HCT116 (cell line): ENCODE measurements at regions not wholly inside any gene's neighbourhood (a gene's known extent, or its start where the extent isn't known, plus 50 kb on each side); places are given as distances from the start of the nearest gene placed in this dataset.

Experiments used
- ATAC-seq: fragments of 200-7000 bp; cut with Tn5 transposase; 2 replicates; pipeline ENCODE4 v1.9.1; 2020; ENCODE audit warnings: mild to moderate bottlenecking, moderate library complexity
- BruUV-seq: library from RNA; stranded (reverse); fragments of 400-500 nt; replicated peaks from 2 replicates; lab custom pipeline; 2021; lab: Mats Ljungman, UMichigan
- CTCF ChIA-PET: fragments of 300-600 bp; sonication (Branson Sonifier 250); formaldehyde crosslinking; loops from one replicate; lab custom pipeline; 2021; ENCODE audit warnings: antibody characterized with exemption; lab: Charles Lee
- POLR2A ChIA-PET: fragments of 300-600, 350-600 bp; sonication (Branson Sonifier 250); formaldehyde crosslinking; loops from one replicate; lab custom pipeline; 2021; ENCODE audit warnings: antibody characterized with exemption; lab: Charles Lee
- RAD21 ChIA-PET, 2 experiments: fragments of 300-600 bp; sonication (Branson Sonifier 250); formaldehyde crosslinking; loops; one replicate each; lab custom pipeline; 2023; ENCODE audit warnings: low total read pairs in 2 of 2; ENCODE audit not compliant: uncharacterized antibody in 2 of 2, unreplicated experiment in 2 of 2, low non-redundant PET in 1 of 2; lab: Charles Lee
- DNase-seq: peaks from one replicate; pipeline ENCODE4 v3.0.0-alpha.2; 2010; ENCODE audit warnings: low read depth, low spot score
- H2AFZ ChIP-seq: fragments of 200-600 bp; shearing (Covaris generic), sonication (generic); 2 replicates; pipeline ENCODE4 v1.6.1; 2017; ENCODE audit warnings: low read depth, mixed run types, mixed read lengths, antibody characterized with exemption, low read length; ENCODE audit not compliant: poor library complexity, severe bottlenecking
- H3K27ac ChIP-seq: 2 replicates; pipeline ENCODE4 v1.5.1; 2012; ENCODE audit warnings: low read depth, low read length
- H3K27me3 ChIP-seq: fragments of 200-600 bp; sonication (generic); 2 replicates; pipeline ENCODE4 v1.6.1; 2016; ENCODE audit warnings: mixed run types, low read length, mixed read lengths; ENCODE audit not compliant: insufficient read depth
- H3K36me3 ChIP-seq, 2 experiments: fragments of 200-500 bp in 1 of 2; fragments of 200-600 bp in 1 of 2; sonication (Bioruptor generic) in 1 of 2; sonication (generic) in 1 of 2; 2 replicates each; pipeline versions ENCODE4 v1.5.1 to v1.6.1; 2014 to 2016; ENCODE audit warnings: low read length in 2 of 2, inconsistent platforms in 1 of 2, mixed read lengths in 1 of 2, mixed run types in 1 of 2; ENCODE audit not compliant: insufficient read depth in 2 of 2, control insufficient read depth in 1 of 2
- H3K4me1 ChIP-seq, 2 experiments: fragments of 200-600 bp in 1 of 2; sonication (generic) in 1 of 2; 2 replicates each; pipeline versions ENCODE4 v1.5.1 to v1.6.1; 2012 to 2017; ENCODE audit warnings: low read length in 2 of 2, inconsistent platforms in 1 of 2, mild to moderate bottlenecking in 1 of 2, mixed read lengths in 1 of 2, mixed run types in 1 of 2, moderate library complexity in 1 of 2; ENCODE audit not compliant: insufficient read depth in 2 of 2, control insufficient read depth in 1 of 2
- H3K4me2 ChIP-seq: fragments of 200-600 bp; sonication (generic); 2 replicates; pipeline ENCODE4 v1.6.1; 2017; ENCODE audit warnings: mixed run types, low read length, mixed read lengths
- H3K4me3 ChIP-seq, 2 experiments: fragments of 200-600 bp in 1 of 2; sonication (generic) in 1 of 2; replicated peaks in 1 of 2; 2 replicates each; pipeline ENCODE4 v1.5.1; 2011 to 2016; ENCODE audit warnings: low read length in 2 of 2, control low read depth in 1 of 2, low read depth in 1 of 2, mild to moderate bottlenecking in 1 of 2, mixed read lengths in 1 of 2, mixed run types in 1 of 2
- H3K79me2 ChIP-seq: fragments of 200-600 bp; sonication (generic); 2 replicates; pipeline ENCODE4 v1.6.1; 2017; ENCODE audit warnings: mild to moderate bottlenecking, mixed run types, low read length, moderate library complexity, mixed read lengths; ENCODE audit not compliant: insufficient read depth
- H3K9ac ChIP-seq: fragments of 200-600 bp; sonication (generic); 2 replicates; pipeline ENCODE4 v1.6.1; 2016; ENCODE audit warnings: low read length, mixed read lengths
- H3K9me2 ChIP-seq: fragments of 200-600 bp; sonication (generic), shearing (Covaris generic); 2 replicates; pipeline ENCODE4 v1.6.1; 2017; ENCODE audit warnings: mixed run types, mild to moderate bottlenecking, moderate library complexity; ENCODE audit not compliant: insufficient read depth
- H3K9me3 ChIP-seq, 2 experiments: fragments of 200-500 bp in 1 of 2; fragments of 200-600 bp in 1 of 2; sonication (Bioruptor generic) in 1 of 2; sonication (generic) in 1 of 2; 2 replicates each; pipeline ENCODE4 v1.6.1; 2014 to 2017; ENCODE audit warnings: low read length in 2 of 2, mixed read lengths in 2 of 2, inconsistent platforms in 1 of 2, low read depth in 1 of 2, mild to moderate bottlenecking in 1 of 2, mixed run types in 1 of 2, moderate library complexity in 1 of 2; ENCODE audit not compliant: control insufficient read depth in 1 of 2, insufficient read depth in 1 of 2
- H4K20me1 ChIP-seq: fragments of 200-600 bp; sonication (generic), shearing (Covaris generic); 2 replicates; pipeline ENCODE4 v1.6.1; 2017; ENCODE audit warnings: mixed run types, mild to moderate bottlenecking, moderate library complexity; ENCODE audit not compliant: insufficient read depth
- CBX3 ChIP-seq: IDR thresholded peaks from 2 replicates; pipeline ENCODE4 v1.6.1; 2012; ENCODE audit warnings: low read depth
- CEBPB ChIP-seq: IDR thresholded peaks from 2 replicates; pipeline ENCODE4 v1.6.1; 2012; ENCODE audit warnings: low read depth
- EGR1 ChIP-seq: IDR thresholded peaks from 2 replicates; pipeline ENCODE4 v1.6.1; 2012; ENCODE audit warnings: low read depth
- FOSL1 ChIP-seq: IDR thresholded peaks from 2 replicates; pipeline ENCODE4 v1.6.1; 2012; ENCODE audit warnings: low read depth
- JUND ChIP-seq: IDR thresholded peaks from 2 replicates; pipeline ENCODE4 v1.6.1; 2012
- POLR2AphosphoS5 ChIP-seq: IDR thresholded peaks from 2 replicates; pipeline ENCODE4 v1.6.1; 2011; ENCODE audit warnings: mild to moderate bottlenecking, low read depth, low read length, moderate library complexity
- RAD21 ChIP-seq: IDR thresholded peaks from 2 replicates; pipeline ENCODE4 v1.6.1; 2012; ENCODE audit warnings: low read depth, mild to moderate bottlenecking
- SIN3A ChIP-seq: IDR thresholded peaks from 2 replicates; pipeline ENCODE4 v1.6.1; 2012; ENCODE audit warnings: low read depth
- SP1 ChIP-seq: IDR thresholded peaks from 2 replicates; pipeline ENCODE4 v1.6.1; 2012; ENCODE audit warnings: low read depth
- ZFX ChIP-seq: fragments of 450-650 bp; IDR thresholded peaks from 2 replicates; pipeline ENCODE4 v1.6.1; 2017
- ZNF274 ChIP-seq: fragments of 200-500 bp; sonication (Bioruptor generic); IDR thresholded peaks from 2 replicates; pipeline ENCODE4 v1.6.1; 2014; ENCODE audit warnings: mild to moderate bottlenecking, low read depth, low read length, inconsistent platforms
- intact Hi-C: fragments of 100-400 bp; cut with micrococcal nuclease; formaldehyde crosslinking; loops from 2 replicates; pipeline ENCODE4 v1.10.0; 2022
- TF ChIP-seq, protein P1 (sequence below): IDR thresholded peaks from 2 replicates; pipeline ENCODE4 v1.6.1; 2012; ENCODE audit warnings: low read depth
- TF ChIP-seq, protein P2 (sequence below): IDR thresholded peaks from 2 replicates; pipeline ENCODE4 v1.6.1; 2011; ENCODE audit warnings: mild to moderate bottlenecking, low read length, moderate library complexity; ENCODE audit not compliant: insufficient replicate concordance; ENCODE audit errors: extremely low read depth

DNA sequence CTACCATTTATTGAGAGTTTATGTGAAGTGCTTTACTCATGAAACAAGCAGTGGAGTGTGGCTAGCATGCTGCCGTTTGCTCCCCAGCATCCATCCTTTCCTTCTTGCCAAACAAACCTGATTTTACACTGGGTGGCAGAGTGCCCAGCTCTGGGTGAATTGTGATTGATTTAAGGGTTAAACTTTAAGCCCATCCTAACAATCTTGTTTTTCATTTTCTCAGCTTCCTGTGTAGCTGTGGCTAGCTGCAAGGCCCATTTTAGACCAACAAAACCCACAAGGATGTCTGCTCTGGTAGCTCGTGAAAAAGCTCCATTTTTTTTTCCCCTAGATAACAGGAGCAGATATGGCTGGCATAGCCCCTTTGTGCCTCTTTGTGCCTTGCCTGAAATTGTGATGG is 77.7 kb upstream of the KCNG1 start (continued):
- TF ChIP-seq, protein P1, sequence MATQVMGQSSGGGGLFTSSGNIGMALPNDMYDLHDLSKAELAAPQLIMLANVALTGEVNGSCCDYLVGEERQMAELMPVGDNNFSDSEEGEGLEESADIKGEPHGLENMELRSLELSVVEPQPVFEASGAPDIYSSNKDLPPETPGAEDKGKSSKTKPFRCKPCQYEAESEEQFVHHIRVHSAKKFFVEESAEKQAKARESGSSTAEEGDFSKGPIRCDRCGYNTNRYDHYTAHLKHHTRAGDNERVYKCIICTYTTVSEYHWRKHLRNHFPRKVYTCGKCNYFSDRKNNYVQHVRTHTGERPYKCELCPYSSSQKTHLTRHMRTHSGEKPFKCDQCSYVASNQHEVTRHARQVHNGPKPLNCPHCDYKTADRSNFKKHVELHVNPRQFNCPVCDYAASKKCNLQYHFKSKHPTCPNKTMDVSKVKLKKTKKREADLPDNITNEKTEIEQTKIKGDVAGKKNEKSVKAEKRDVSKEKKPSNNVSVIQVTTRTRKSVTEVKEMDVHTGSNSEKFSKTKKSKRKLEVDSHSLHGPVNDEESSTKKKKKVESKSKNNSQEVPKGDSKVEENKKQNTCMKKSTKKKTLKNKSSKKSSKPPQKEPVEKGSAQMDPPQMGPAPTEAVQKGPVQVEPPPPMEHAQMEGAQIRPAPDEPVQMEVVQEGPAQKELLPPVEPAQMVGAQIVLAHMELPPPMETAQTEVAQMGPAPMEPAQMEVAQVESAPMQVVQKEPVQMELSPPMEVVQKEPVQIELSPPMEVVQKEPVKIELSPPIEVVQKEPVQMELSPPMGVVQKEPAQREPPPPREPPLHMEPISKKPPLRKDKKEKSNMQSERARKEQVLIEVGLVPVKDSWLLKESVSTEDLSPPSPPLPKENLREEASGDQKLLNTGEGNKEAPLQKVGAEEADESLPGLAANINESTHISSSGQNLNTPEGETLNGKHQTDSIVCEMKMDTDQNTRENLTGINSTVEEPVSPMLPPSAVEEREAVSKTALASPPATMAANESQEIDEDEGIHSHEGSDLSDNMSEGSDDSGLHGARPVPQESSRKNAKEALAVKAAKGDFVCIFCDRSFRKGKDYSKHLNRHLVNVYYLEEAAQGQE = no peak
- TF ChIP-seq CEBPB (no peak), RAD21 (no peak), SIN3A (no peak), SP1 (no peak), CBX3 (no peak), EGR1 (no peak), JUND (no peak), ZFX (no peak)

DNA sequence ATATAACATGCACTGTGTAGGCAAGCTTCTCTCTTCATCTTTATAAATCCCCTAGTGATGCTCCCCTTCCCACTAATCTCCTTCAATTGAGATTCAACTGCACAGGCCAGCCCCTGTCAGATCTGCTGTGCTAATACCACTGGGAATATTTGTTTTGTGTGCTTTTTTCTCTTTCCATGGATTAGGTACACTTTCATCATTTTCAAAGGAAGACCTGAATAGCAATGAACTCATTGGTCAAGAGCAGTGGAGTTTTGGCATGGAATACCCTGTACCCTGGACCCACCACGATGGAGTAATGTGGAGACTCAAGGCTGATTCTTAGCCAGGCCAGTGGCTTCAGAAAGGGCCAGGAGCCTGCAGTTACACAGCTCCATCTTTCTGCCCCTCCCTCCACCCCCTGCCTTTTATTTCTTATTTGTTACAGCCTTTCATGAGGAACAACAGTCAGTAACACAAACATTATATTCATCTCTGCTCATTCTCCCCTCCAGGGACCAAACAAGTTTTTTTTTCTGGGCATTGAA is 75.4 kb upstream of the KCNG1 start:
- no peaks in the 10 kb centered on the region for H3K79me2 ChIP-seq
- DNase-seq (no peak), ATAC-seq (no peak)
- peaks cover 29% of the 10 kb centered on the region for H3K27me3 ChIP-seq
- TF ChIP-seq ZNF274 (no peak), CBX3 (no peak), RAD21 (no peak), ZFX (no peak), POLR2AphosphoS5 (no peak), EGR1 (no peak), FOSL1 (no peak)
- TF ChIP-seq, protein P2, sequence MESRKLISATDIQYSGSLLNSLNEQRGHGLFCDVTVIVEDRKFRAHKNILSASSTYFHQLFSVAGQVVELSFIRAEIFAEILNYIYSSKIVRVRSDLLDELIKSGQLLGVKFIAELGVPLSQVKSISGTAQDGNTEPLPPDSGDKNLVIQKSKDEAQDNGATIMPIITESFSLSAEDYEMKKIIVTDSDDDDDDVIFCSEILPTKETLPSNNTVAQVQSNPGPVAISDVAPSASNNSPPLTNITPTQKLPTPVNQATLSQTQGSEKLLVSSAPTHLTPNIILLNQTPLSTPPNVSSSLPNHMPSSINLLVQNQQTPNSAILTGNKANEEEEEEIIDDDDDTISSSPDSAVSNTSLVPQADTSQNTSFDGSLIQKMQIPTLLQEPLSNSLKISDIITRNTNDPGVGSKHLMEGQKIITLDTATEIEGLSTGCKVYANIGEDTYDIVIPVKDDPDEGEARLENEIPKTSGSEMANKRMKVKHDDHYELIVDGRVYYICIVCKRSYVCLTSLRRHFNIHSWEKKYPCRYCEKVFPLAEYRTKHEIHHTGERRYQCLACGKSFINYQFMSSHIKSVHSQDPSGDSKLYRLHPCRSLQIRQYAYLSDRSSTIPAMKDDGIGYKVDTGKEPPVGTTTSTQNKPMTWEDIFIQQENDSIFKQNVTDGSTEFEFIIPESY = no peak
- H3K36me3 ChIP-seq = no peaks in the 10 kb centered on the region
- RAD21 ChIA-PET = no interaction called here
- no peak overlapping the region for H3K27ac ChIP-seq
- H3K9me2 ChIP-seq = no peaks in the 10 kb centered on the region
- H2AFZ ChIP-seq = no peak overlapping the region
- POLR2A ChIA-PET = no interaction called here
- H3K9ac ChIP-seq = no peak overlapping the region
- H3K4me2 ChIP-seq = no peak overlapping the region
- H4K20me1 ChIP-seq = no peaks in the 10 kb centered on the region
- CTCF ChIA-PET = no interaction called here
- BruUV-seq = no TSS peak
- no peaks in the 10 kb centered on the region for H3K9me3 ChIP-seq
- no peaks in the 10 kb centered on the region for H3K4me1 ChIP-seq
- no peak overlapping the region for H3K4me3 ChIP-seq
- intact Hi-C loops = no loop called here
